IMR-90 (cell line): ENCODE measurements at regions not wholly inside any gene's neighbourhood (a gene's known extent, or its start where the extent isn't known, plus 50 kb on each side); places are given as distances from the start of the nearest gene placed in this dataset.

ENCODE experiments used
- ATAC-seq: fragments of 200-7000 bp; cut with Tn5 transposase; 2 replicates; pipeline ENCODE4 v1.9.1; 2020; ENCODE audit warnings: low read depth, mild to moderate bottlenecking, moderate library complexity
- BruUV-seq: library from RNA; stranded (reverse); fragments of 400-500 nt; replicated peaks from 2 replicates; lab custom pipeline; 2021; lab: Mats Ljungman, UMichigan
- CTCF ChIA-PET: fragments of 300-600 bp; formaldehyde crosslinking; extraction: SDS; loops from one replicate; lab custom pipeline; 2021; ENCODE audit warnings: antibody characterized with exemption; lab: Yijun Ruan, JAX
- POLR2A ChIA-PET: fragments of 300-600 bp; sonication (Branson Sonifier 250); formaldehyde crosslinking; loops from one replicate; lab custom pipeline; 2022; ENCODE audit warnings: antibody characterized with exemption; ENCODE audit not compliant: unreplicated experiment; lab: Charles Lee
- DNase-seq: peaks from one replicate; pipeline ENCODE4 v3.0.0; 2013
- H2AFZ ChIP-seq: replicated peaks from 2 replicates; pipeline ENCODE3; 2013; ENCODE audit warnings: low read length, mild to moderate bottlenecking; ENCODE audit not compliant: poor library complexity
- H2AK5ac ChIP-seq: 2 replicates; pipeline ENCODE4 v1.6.1; 2013; ENCODE audit warnings: low read depth, low read length, inconsistent platforms
- H2AK9ac ChIP-seq: replicated peaks from 2 replicates; pipeline ENCODE3; 2013; ENCODE audit warnings: mild to moderate bottlenecking, low read depth, low read length, moderate library complexity; ENCODE audit not compliant: poor library complexity
- H2BK120ac ChIP-seq: 2 replicates; pipeline ENCODE4 v1.6.1; 2013; ENCODE audit warnings: low read depth, low read length, inconsistent platforms
- H2BK15ac ChIP-seq: 3 replicates; pipeline ENCODE4 v1.6.1; 2013; ENCODE audit warnings: low read depth, low read length, inconsistent platforms
- H2BK20ac ChIP-seq: 2 replicates; pipeline ENCODE4 v1.6.1; 2013; ENCODE audit warnings: low read depth, mild to moderate bottlenecking, inconsistent platforms, low read length, moderate library complexity
- H2BK5ac ChIP-seq: 2 replicates; pipeline ENCODE4 v1.6.1; 2013; ENCODE audit warnings: mild to moderate bottlenecking, low read depth, low read length, inconsistent platforms; ENCODE audit not compliant: poor library complexity, severe bottlenecking
- H3K14ac ChIP-seq: replicated peaks from 2 replicates; pipeline ENCODE4 v1.6.1; 2013; ENCODE audit warnings: low read depth, low read length, inconsistent platforms
- H3K18ac ChIP-seq: 2 replicates; pipeline ENCODE4 v1.6.1; 2013; ENCODE audit warnings: low read depth, low read length, control low read depth
- H3K23ac ChIP-seq: 2 replicates; pipeline ENCODE4 v1.6.1; 2013; ENCODE audit warnings: low read depth, low read length, inconsistent platforms
- H3K27ac ChIP-seq: 2 replicates; pipeline ENCODE4 v1.5.1; 2013; ENCODE audit warnings: mild to moderate bottlenecking, control low read depth, low read length; ENCODE audit not compliant: insufficient read depth
- H3K27me3 ChIP-seq: 2 replicates; pipeline ENCODE4 v1.6.1; 2013; ENCODE audit warnings: low read length; ENCODE audit not compliant: control insufficient read depth, insufficient read depth
- H3K36me3 ChIP-seq: 2 replicates; pipeline ENCODE4 v1.6.1; 2013; ENCODE audit warnings: low read length, mixed read lengths; ENCODE audit not compliant: control insufficient read depth, insufficient read depth
- H3K4ac ChIP-seq: 2 replicates; pipeline ENCODE4 v1.6.1; 2013; ENCODE audit warnings: low read depth, low read length, inconsistent platforms
- H3K4me1 ChIP-seq: 2 replicates; pipeline ENCODE4 v1.6.1; 2013; ENCODE audit warnings: low read length, mixed read lengths; ENCODE audit not compliant: control insufficient read depth, insufficient read depth
- H3K4me2 ChIP-seq: 2 replicates; pipeline ENCODE4 v1.6.1; 2013; ENCODE audit warnings: low read depth, mild to moderate bottlenecking, control low read depth, low read length, moderate library complexity
- H3K4me3 ChIP-seq: 2 replicates; pipeline ENCODE4 v1.5.1; 2013; ENCODE audit warnings: low read depth, mild to moderate bottlenecking, control low read depth, low read length, moderate library complexity; ENCODE audit not compliant: insufficient read depth
- H3K56ac ChIP-seq: 2 replicates; pipeline ENCODE4 v1.6.1; 2013; ENCODE audit warnings: low read length, inconsistent platforms; ENCODE audit not compliant: insufficient read depth; ENCODE audit errors: extremely low read depth
- H3K79me1 ChIP-seq, 2 experiments: 2 replicates each; pipeline ENCODE4 v1.6.1; 2013; ENCODE audit warnings: low read length in 2 of 2, inconsistent platforms in 1 of 2, low read depth in 1 of 2
- H3K9ac ChIP-seq: 2 replicates; pipeline ENCODE4 v1.6.1; 2013; ENCODE audit warnings: low read depth, low read length, control low read depth
- H3K9me1 ChIP-seq: 2 replicates; pipeline ENCODE4 v1.6.1; 2013; ENCODE audit warnings: low read length, inconsistent platforms; ENCODE audit not compliant: insufficient read depth
- H3K9me3 ChIP-seq: 2 replicates; pipeline ENCODE4 v1.6.1; 2013; ENCODE audit warnings: low read length; ENCODE audit not compliant: control insufficient read depth, insufficient read depth
- H4K20me1 ChIP-seq: 2 replicates; pipeline ENCODE4 v1.6.1; 2013; ENCODE audit warnings: low read length, inconsistent platforms; ENCODE audit not compliant: insufficient read depth
- H4K5ac ChIP-seq: 2 replicates; pipeline ENCODE4 v1.6.1; 2013; ENCODE audit warnings: mild to moderate bottlenecking, low read depth, low read length, control low read depth
- H4K8ac ChIP-seq, 2 experiments: 2 replicates each; pipeline ENCODE4 v1.6.1; 2013; ENCODE audit warnings: low read depth in 2 of 2, low read length in 2 of 2, control low read depth in 1 of 2, inconsistent platforms in 1 of 2
- H4K91ac ChIP-seq: 2 replicates; pipeline ENCODE4 v1.6.1; 2013; ENCODE audit warnings: low read depth, low read length, inconsistent platforms; ENCODE audit not compliant: insufficient read depth
- CTCF ChIP-seq: conservative IDR thresholded peaks from 2 replicates; pipeline ENCODE4 v1.5.1; 2012; ENCODE audit warnings: mild to moderate bottlenecking, low read depth, low read length, improper control_type of control experiment
- RFX5 ChIP-seq: IDR thresholded peaks from 2 replicates; pipeline ENCODE4 v1.8.0; 2012; ENCODE audit warnings: low read depth, mild to moderate bottlenecking, low read length, moderate library complexity
- SMC3 ChIP-seq: fragments of 150-350 bp; IDR thresholded peaks from 2 replicates; pipeline ENCODE4 v1.6.1; 2016; ENCODE audit warnings: low read depth, mild to moderate bottlenecking, antibody characterized with exemption, low read length, moderate library complexity
- USF2 ChIP-seq: fragments of 150-350 bp; IDR thresholded peaks from 2 replicates; pipeline ENCODE4 v1.6.1; 2017; ENCODE audit warnings: mild to moderate bottlenecking, antibody characterized with exemption, low read length, low read depth
- WGBS, 2 experiments: methylation state at CpG; one replicate each; pipeline versions ENCODE4 v1.1.5 to v1.1.7; 2013; ENCODE audit warnings: missing lambda C conversion rate in 2 of 2; ENCODE audit not compliant: insufficient read length in 1 of 2; ENCODE audit errors: extremely low coverage in 2 of 2; 5-methylcytosine and 5-hydroxymethylcytosine counted together
- dilution Hi-C: fragments of 300-500 bp; cut with HindIII; formaldehyde crosslinking; loops from one replicate; pipeline ENCODE4 v1.14.3; 2018; ENCODE audit warnings: low sequenced_read_pairs; ENCODE audit not compliant: unreplicated experiment
- in situ Hi-C: fragments of 300-500 bp; cut with MboI; formaldehyde crosslinking; loops from 3 replicates; pipeline ENCODE4 v1.14.3; 2019; ENCODE audit warnings: low sequenced_read_pairs, inconsistent platforms, mixed read lengths
- intact Hi-C: fragments of 100-400 bp; cut with micrococcal nuclease; formaldehyde crosslinking; loops from 2 replicates; pipeline ENCODE4 v1.10.0; 2022

GRCh38 chr6:66396549-66396948 is 689.5 kb upstream of the EYS start:
- intact Hi-C loops (no loop called here), dilution Hi-C loops (no loop called here), in situ Hi-C loops (no loop called here)
- H2BK15ac ChIP-seq = no peak overlapping the region
- H2BK5ac ChIP-seq = no peak overlapping the region
- ATAC-seq (no peak), DNase-seq (no peak)
- no peak overlapping the region for H3K9ac ChIP-seq
- no peak overlapping the region for H3K56ac ChIP-seq
- ChIA-PET POLR2A (no interaction called here), CTCF (no interaction called here)
- no peak overlapping the region for H2AK9ac ChIP-seq
- H3K79me1 ChIP-seq = no peaks in the 10 kb centered on the region
- WGBS, 2 experiments = 80% methylated on average over 1 of the region's 7 CpGs; no CpG with 5 or more reads in 1 of the 2 experiments
- no peak overlapping the region for H2BK20ac ChIP-seq
- no peaks in the 10 kb centered on the region for H3K9me1 ChIP-seq
- H3K27me3 ChIP-seq = no peaks in the 10 kb centered on the region
- H4K91ac ChIP-seq = no peak overlapping the region
- no peak overlapping the region for H3K4me3 ChIP-seq
- no peak overlapping the region for H3K27ac ChIP-seq
- no TSS peak for BruUV-seq
- H3K4ac ChIP-seq = no peak overlapping the region
- H4K20me1 ChIP-seq = no peaks in the 10 kb centered on the region
- no peak overlapping the region for H4K5ac ChIP-seq
- no peak overlapping the region for H3K14ac ChIP-seq
- H3K4me1 ChIP-seq = no peaks in the 10 kb centered on the region
- H3K18ac ChIP-seq = no peak overlapping the region
- no peak overlapping the region for H2AFZ ChIP-seq
- H3K36me3 ChIP-seq = no peaks in the 10 kb centered on the region
- no peak overlapping the region for H2AK5ac ChIP-seq
- no peak overlapping the region for H3K23ac ChIP-seq
- TF ChIP-seq USF2 = no peak
- TF ChIP-seq SMC3 = no peak
- no peak for TF ChIP-seq RFX5
- TF ChIP-seq CTCF = no peak
- no peak overlapping the region for H4K8ac ChIP-seq
- peaks cover 4% of the 10 kb centered on the region; the same call in 1 of the 2 replicates for H3K9me3 ChIP-seq
- H3K4me2 ChIP-seq = no peak overlapping the region
- no peak overlapping the region for H2BK120ac ChIP-seq
